ENCODE measurements at regions not wholly inside any gene's neighbourhood (a gene's known extent, or its start where the extent isn't known, plus 50 kb on each side); places are given as distances from the start of the nearest gene placed in this dataset.

- DNase-seq (ENCODE audit: low spot score), result no peak
Measured at GRCh38 chr13:71051573-71051972, 815.4 kb downstream of the DACH1 start.

GRCh38 chr13:71046360-71047079 is 820.5 kb downstream of the DACH1 start:
- H3K9me3 ChIP-seq (ENCODE audit: low read depth), result no peaks in the 10 kb centered on the region

More at GRCh38 chr13:71051573-71051972, 815.4 kb downstream of the DACH1 start:
- H3K79me2 ChIP-seq, result no peaks in the 10 kb centered on the region
- peaks cover 4% of the 10 kb centered on the region for H3K4me1 ChIP-seq (ENCODE audit: insufficient read depth)
- 88% methylated on average over 2 of the region's 2 CpGs for WGBS (ENCODE audit: low lambda C conversion rate, missing lambda C conversion rate)
- H2AFZ ChIP-seq, result no peak overlapping the region
- H3K9me2 ChIP-seq (replicated peaks; ENCODE audit: insufficient read depth), result no peaks in the 10 kb centered on the region
- H3K27ac ChIP-seq, result no peak overlapping the region
- no peaks in the 10 kb centered on the region for H3K36me3 ChIP-seq (replicated peaks; ENCODE audit: insufficient read depth, low read depth)
- H3K4me3 ChIP-seq, result no peak overlapping the region
- no peak overlapping the region for H3K4me2 ChIP-seq
- no peak for TF ChIP-seq EZH2 (IDR thresholded peaks at IDR 0.05; ENCODE audit: borderline replicate concordance)
- no peak for TF ChIP-seq CTCF (IDR thresholded peaks at IDR 0.05; ENCODE audit: poor library complexity)
- no peak for TF ChIP-seq EZH2phosphoT487 (IDR thresholded peaks at IDR 0.05; ENCODE audit: low read depth, severe bottlenecking, unreplicated experiment)
- no peaks in the 10 kb centered on the region for H3K27me3 ChIP-seq
- H4K20me1 ChIP-seq (ENCODE audit: insufficient read depth, poor library complexity, severe bottlenecking), result no peaks in the 10 kb centered on the region
- H3K9me3 ChIP-seq (ENCODE audit: low read depth), result no peaks in the 10 kb centered on the region

GRCh38 chr13:71045101-71045500 is 821.9 kb downstream of the DACH1 start:
- Histone ChIP-seq H3K4me2 (no peak overlapping the region), H3K27me3 (no peaks in the 10 kb centered on the region), H3K9me2 (replicated peaks; ENCODE audit: insufficient read depth) (no peaks in the 10 kb centered on the region), H3K4me3 (no peak overlapping the region), H3K36me3 (replicated peaks; ENCODE audit: insufficient read depth, low read depth) (no peaks in the 10 kb centered on the region), H3K79me2 (no peaks in the 10 kb centered on the region), H4K20me1 (ENCODE audit: insufficient read depth, poor library complexity, severe bottlenecking) (no peaks in the 10 kb centered on the region), H3K4me1 (ENCODE audit: insufficient read depth) (peaks cover 17% of the 10 kb centered on the region), H3K27ac (no peak overlapping the region), H2AFZ (no peak overlapping the region), H3K9me3 (ENCODE audit: low read depth) (no peaks in the 10 kb centered on the region)
- no peak for DNase-seq (ENCODE audit: low spot score)
- no peak for TF ChIP-seq EZH2phosphoT487 (IDR thresholded peaks at IDR 0.05; ENCODE audit: low read depth, severe bottlenecking, unreplicated experiment)
- TF ChIP-seq CTCF (IDR thresholded peaks at IDR 0.05; ENCODE audit: poor library complexity), result no peak
- no peak for TF ChIP-seq EZH2 (IDR thresholded peaks at IDR 0.05; ENCODE audit: borderline replicate concordance)

More at GRCh38 chr13:71046360-71047079, 820.5 kb downstream of the DACH1 start:
- peaks cover 14% of the 10 kb centered on the region for H3K4me1 ChIP-seq (ENCODE audit: insufficient read depth)
- no peak for TF ChIP-seq CTCF (IDR thresholded peaks at IDR 0.05; ENCODE audit: poor library complexity)
- no peak for TF ChIP-seq EZH2 (IDR thresholded peaks at IDR 0.05; ENCODE audit: borderline replicate concordance)
- no peak for TF ChIP-seq EZH2phosphoT487 (IDR thresholded peaks at IDR 0.05; ENCODE audit: low read depth, severe bottlenecking, unreplicated experiment)
- H3K27me3 ChIP-seq, result no peaks in the 10 kb centered on the region
- H3K27ac ChIP-seq, result no peak overlapping the region
- no peaks in the 10 kb centered on the region for H3K36me3 ChIP-seq (replicated peaks; ENCODE audit: insufficient read depth, low read depth)
- H3K4me2 ChIP-seq, result peak overlapping the region; percentile 25
- DNase-seq (ENCODE audit: low spot score), result no peak
- no peak overlapping the region for H3K4me3 ChIP-seq
- no peaks in the 10 kb centered on the region for H3K9me2 ChIP-seq (replicated peaks; ENCODE audit: insufficient read depth)
- no peaks in the 10 kb centered on the region for H3K79me2 ChIP-seq
- no peaks in the 10 kb centered on the region for H4K20me1 ChIP-seq (ENCODE audit: insufficient read depth, poor library complexity, severe bottlenecking)
- no peak overlapping the region for H2AFZ ChIP-seq
- 7% methylated on average over 2 of the region's 2 CpGs for WGBS (ENCODE audit: low lambda C conversion rate, missing lambda C conversion rate)

Measured in hepatocyte (in vitro differentiated cells).